T-helper 2 cell (primary cell): ENCODE measurements at regions not wholly inside any gene's neighbourhood (a gene's known extent, or its start where the extent isn't known, plus 50 kb on each side); places are given as distances from the start of the nearest gene placed in this dataset.
A peak's percentile ranks its signal among the peaks of the same experiment; 100 is the strongest.

Experiments
- DNase-seq, 5 experiments: peaks; one replicate each; pipeline versions ENCODE4 v3.0.0 to v3.0.0-alpha.2; 2012 to 2022

DNA sequence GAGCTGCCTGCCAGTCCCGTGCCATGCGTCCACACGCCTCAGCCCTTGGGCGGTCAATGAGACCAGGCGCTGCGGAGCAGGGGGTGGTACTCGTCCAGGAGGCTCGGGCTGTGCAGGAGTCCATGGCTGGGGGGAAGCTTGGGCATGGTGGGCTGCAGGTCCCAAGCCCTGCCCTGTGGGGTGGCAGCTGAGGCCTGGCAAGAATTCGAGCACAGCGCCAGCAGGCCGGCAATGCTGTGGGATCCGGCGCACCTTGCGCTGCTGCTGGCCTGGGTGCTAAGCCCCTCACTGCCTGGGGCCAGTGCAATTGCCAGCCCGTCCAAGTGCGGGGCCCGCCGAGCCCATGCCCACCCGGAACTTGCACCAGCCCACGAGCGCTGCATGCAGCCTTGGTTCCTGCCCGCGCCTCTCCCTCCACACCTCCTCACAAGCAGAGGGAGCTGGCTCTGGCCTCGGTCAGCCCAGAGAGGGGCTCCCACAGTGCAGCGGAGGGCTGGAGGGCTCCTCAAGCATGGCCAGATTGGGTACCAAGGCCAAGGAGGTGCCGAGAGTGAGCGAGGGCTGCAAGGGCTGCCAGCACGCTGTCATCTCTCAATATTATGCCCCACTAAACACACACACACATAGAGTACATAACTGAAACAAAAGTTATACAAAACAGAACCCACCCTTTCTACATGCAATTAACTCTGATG is 307.7 kb downstream of the LMO4 start:
- no peak for DNase-seq

GRCh38 chr1:87638636-87639035 is 310.0 kb downstream of the LMO4 start:
- DNase-seq: no peak

DNA sequence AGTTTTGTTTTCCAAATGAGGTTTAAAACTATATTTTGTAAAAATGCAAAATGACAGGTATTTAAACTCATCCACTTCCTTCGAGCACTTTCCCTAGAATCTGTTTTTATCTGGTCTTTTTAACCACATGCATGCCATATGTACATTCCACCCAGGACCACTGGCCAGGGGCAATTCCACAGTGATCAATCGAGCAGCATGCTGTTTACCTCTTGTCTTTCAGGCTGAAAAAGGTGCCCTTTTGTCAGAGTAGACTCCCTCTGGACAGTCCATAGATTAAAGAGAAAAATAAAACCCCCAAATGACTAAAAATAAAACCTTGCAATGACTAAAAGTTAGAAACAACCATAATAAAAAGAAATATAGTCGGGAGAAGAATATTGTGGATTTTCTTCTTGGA is 313.3 kb downstream of the LMO4 start:
- DNase-seq: no peak

GRCh38 chr1:87642581-87643221 is 314.0 kb downstream of the LMO4 start:
- DNase-seq: no peak

GRCh38 chr1:87644033-87644578 is 315.4 kb downstream of the LMO4 start:
- no peak for DNase-seq

DNA sequence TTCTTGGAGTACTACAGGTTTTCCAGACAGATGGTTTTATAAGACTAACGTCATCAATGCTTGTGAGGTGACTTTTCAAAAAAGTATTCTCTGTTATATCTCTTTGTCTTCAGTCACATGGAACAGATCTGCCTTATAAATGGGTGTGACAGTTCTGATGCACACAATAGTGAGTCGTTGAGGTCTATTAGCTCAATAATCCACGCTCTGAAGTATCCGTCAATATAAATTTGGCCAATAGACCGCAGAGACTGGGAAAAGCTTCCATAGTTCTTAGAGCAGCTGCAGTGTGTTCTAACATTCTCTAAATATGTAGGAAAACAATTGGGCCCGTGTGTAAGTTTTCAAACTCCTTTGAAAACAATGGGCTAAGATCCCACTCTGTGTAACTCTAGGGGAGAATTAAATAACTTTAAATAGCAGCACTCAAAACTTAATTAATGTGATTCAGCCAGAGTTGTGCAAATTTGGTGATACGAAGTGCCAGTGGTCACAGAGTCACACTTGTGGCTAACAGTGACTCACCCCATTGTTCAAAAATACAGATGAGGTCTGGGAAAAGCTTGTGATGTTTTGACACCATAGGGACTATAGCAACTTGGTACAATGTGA is 316.0 kb downstream of the LMO4 start:
- DNase-seq: no peak

GRCh38 chr1:87647430-87648177 is 318.9 kb downstream of the LMO4 start:
- no peak for DNase-seq

DNA sequence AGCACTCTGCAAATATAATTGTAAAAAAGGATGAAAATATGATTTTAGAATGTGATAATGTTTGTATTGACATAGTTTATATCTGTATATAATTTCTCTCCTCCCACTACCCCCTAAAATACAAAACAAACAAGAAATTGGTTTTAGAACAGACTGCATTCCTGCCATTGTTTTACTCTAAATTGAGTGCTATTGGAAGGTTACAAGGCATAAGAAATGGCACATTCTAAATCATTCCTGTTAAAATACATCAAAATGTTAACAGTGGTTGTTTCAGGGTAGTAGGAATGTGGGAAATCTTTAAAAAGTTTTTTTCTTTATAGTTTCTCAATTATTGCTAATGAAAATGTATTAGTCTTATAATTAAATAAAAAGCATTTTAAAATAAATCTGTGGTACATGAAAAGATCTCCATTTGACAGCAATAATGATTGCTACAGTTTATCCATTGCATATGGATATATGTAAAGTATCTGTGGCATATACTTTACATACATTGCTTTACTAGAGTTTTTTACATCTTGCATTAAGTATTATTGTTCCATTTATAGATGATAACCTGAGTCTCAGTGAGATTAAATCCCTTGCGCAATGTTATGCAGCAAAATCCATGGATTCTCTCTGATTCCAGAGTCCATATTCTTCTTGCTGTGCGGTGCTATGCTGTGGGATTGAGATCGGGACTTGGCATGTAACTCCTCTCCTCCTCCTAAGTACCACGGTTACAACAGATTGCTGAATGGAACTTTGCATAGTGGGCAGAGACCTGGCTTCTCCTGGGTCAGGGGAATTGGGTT is 319.8 kb downstream of the LMO4 start:
- DNase-seq: no peak

- DNase-seq: no peak
Measured at GRCh38 chr1:87650306-87650705, 321.6 kb downstream of the LMO4 start.

DNA sequence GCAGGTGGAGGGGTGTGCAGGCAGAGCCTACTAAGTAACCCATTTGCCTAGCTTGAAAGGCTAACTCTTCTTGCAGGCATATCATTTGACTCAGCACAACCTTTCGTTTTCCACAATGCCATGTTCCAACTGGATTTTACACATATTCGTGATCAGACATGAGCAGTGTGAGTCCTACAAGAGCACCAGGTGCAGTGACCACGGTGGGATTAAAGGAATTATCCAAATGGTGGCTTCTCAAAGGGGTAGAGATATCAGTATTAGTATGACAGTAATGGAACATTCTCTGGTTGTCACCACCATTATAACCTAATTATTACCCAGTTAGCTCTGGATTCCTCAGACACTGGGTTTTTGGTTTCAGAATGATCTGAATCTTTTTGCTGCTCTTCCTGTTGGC is 323.5 kb downstream of the LMO4 start:
- DNase-seq: no peak

GRCh38 chr1:87665151-87665550 is 336.5 kb downstream of the LMO4 start:
- no peak for DNase-seq

DNA sequence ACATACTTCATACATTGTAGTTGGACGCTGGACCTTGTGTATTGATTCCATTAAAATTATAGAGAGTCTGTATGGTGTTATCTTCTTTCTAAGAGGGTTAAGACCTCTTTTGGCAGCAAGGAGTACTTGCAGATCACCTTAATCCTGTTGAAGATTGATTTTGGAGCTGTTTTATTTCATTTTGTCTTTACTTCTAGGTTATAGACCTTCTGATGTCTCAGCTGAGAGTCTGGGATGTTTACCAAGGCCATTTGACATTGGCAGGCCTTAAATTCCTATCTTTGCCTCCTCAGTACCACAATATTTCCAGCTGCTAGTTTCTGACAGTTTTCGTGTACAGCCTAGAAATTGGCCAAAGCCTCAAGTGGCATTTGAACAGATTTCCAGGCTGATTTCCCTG is 338.0 kb downstream of the LMO4 start:
- no peak for DNase-seq

DNA sequence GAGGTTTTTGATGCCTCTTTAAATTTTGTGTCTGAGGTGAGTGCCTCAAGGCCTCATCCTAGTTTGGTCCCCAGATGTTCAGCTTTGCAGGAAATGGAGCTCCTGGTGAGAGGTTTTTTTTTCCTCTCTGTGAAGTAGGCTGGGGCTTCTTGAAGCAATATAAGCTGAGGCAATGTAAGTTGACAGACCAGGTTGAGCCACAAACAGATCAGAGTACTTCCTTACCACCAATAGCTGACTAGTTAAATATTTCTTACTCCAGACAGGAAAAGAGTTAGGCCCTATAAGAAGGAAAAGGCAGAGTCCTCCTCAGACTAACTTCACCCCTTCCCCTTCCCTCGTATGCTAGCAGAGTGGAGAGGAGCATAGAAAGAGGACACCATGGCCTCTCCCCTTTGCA is 341.0 kb downstream of the LMO4 start:
- no peak for DNase-seq

- DNase-seq: no peak
Measured at GRCh38 chr1:87673309-87673708, 344.6 kb downstream of the LMO4 start.

DNA sequence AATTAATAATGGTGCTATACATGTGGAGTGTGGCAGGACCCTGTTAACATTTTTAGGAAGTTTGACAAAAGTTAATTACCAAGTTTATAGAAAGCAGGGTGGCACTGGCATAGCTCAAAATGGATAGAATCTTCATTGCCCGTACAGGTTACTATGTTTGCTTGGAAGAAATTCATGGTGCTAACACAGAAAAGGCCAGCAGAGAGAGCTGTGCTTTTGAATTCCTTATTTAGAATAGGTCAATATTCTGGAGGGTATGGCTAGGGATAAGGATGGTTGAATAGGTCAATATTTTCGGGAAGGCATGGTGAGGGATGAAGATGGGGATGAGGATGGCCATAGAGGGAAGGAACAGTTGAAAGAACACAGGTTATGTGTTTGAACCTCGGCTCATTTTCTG is 345.1 kb downstream of the LMO4 start:
- no peak for DNase-seq

GRCh38 chr1:87674791-87675190 is 346.1 kb downstream of the LMO4 start:
- no peak for DNase-seq

- DNase-seq: no peak
Measured at GRCh38 chr1:87678266-87678665, 349.6 kb downstream of the LMO4 start.

DNA sequence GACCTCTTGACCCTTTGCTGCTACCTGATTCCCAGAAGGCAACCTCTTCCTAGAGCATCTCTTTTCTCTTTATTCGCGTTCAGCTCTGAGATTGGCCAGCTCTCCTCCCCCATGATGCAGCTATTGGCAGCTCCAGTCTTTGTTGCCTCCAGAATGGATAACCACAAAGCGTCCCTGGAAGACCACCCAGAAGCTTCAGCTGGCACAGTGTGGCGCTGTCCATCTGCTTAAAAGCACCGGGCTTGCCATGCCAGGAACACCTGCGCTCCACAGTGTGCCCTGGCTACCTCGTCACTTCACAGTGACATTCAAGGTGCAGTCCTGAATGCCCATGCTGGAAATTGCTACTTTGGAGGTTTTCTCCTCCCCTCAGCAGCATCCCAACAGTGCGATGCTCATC is 353.9 kb downstream of the LMO4 start:
- DNase-seq: no peak

- no peak for DNase-seq
Measured at GRCh38 chr1:87683196-87683956, 354.7 kb downstream of the LMO4 start.

DNA sequence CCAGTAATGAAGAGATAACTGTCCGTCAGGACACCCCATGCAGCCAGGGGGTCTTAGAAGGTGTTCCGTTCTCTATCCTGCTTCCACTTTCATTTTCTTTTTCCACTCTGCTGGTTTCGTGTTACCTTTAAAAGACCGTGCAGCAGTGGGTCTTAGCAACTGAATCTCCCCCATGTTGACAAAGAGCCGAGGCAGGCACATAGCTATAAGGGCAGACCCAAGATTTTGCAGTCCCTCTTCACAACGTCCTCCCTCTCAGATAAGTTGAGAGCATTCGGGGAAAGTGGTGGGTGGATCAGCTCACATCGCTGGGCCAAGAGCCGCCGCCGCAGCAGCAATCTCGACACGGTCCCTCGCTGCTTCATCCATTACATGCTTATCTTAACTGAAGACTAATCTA is 355.5 kb downstream of the LMO4 start:
- DNase-seq: peak in 1 of 5 experiments; percentile 26

DNA sequence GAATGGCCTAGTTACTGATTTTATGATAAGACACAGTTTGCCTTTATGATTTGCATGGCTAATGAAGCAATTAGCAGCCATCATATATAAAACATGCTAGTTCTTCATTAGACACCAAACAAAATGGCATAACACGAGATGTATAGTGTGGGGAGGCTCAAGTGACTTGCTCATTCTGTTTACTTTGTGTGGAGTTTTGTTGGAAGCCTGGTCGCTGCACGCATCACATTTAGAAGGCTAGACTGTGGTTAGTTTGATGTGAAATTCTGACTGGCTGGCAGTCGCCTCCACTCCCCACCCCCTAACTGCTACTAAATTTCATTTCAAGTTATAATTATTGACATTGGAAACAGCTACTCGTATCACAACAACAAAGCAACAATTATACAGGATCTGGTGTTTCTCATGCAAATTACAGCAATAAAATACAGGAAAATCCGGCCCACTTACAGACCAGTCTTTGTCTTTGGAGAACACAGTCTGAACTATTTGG is 356.1 kb downstream of the LMO4 start:
- DNase-seq: peak in 1 of 5 experiments; percentile 8
